SK-N-SH (cell line): ENCODE measurements at regions not wholly inside any gene's neighbourhood (a gene's known extent, or its start where the extent isn't known, plus 50 kb on each side); places are given as distances from the start of the nearest gene placed in this dataset.
"Not testable (repeated sequence)": the region's sequence is repeated elsewhere in the genome, so short reads cannot be mapped to it uniquely, and the experiment has no call there.

Experiments used
- CTCF ChIA-PET: fragments of 300-600, 350-600 bp; formaldehyde crosslinking; extraction: SDS; loops from one replicate; lab custom pipeline; 2021; lab: Yijun Ruan, JAX
- POLR2A ChIA-PET: fragments of 350-600 bp; sonication (Branson Sonifier 250); formaldehyde crosslinking; extraction: SDS; loops from one replicate; lab custom pipeline; 2020; ENCODE audit warnings: antibody characterized with exemption, inconsistent platforms; lab: Yijun Ruan, JAX
- DNase-seq: peaks from one replicate; pipeline ENCODE4 v3.0.0; 2012
- H2AFZ ChIP-seq: fragments of 200-600 bp; sonication (generic); 2 replicates; pipeline ENCODE4 v1.8.1; 2016; ENCODE audit warnings: antibody characterized with exemption, mild to moderate bottlenecking, low read depth
- H3F3A ChIP-seq: fragments of 200-600 bp; sonication (generic); replicated peaks from 2 replicates; pipeline ENCODE3; 2016; ENCODE audit warnings: antibody characterized with exemption, mild to moderate bottlenecking; ENCODE audit not compliant: insufficient read depth
- H3K27ac ChIP-seq, 2 experiments: fragments of 200-500 bp in 1 of 2; fragments of 200-600 bp in 1 of 2; sonication (Bioruptor generic) in 1 of 2; sonication (generic), shearing (Covaris generic) in 1 of 2; 2 replicates each; pipeline versions ENCODE4 v1.5.1 to v1.6.1; 2014 to 2016; ENCODE audit warnings: low read depth in 2 of 2, inconsistent platforms in 1 of 2, low read length in 1 of 2, mild to moderate bottlenecking in 1 of 2, mixed read lengths in 1 of 2
- H3K27me3 ChIP-seq: fragments of 200-600 bp; sonication (generic), shearing (Covaris generic); 2 replicates; pipeline ENCODE4 v1.6.1; 2016; ENCODE audit warnings: mixed run types; ENCODE audit not compliant: insufficient read depth
- H3K36me3 ChIP-seq, 2 experiments: fragments of 200-500 bp in 1 of 2; fragments of 200-600 bp in 1 of 2; sonication (Bioruptor generic) in 1 of 2; sonication (generic) in 1 of 2; replicated peaks in 1 of 2; 2 replicates each; pipeline versions ENCODE3 to v1.5.1; 2014 to 2016; ENCODE audit warnings: low read length in 1 of 2, mild to moderate bottlenecking in 1 of 2; ENCODE audit not compliant: insufficient read depth in 2 of 2, control insufficient read depth in 1 of 2
- H3K4me1 ChIP-seq, 2 experiments: fragments of 200-500 bp in 1 of 2; fragments of 200-600 bp in 1 of 2; sonication (Bioruptor generic) in 1 of 2; sonication (generic), shearing (Covaris generic) in 1 of 2; 2 replicates each; pipeline versions ENCODE4 v1.5.1 to v1.6.1; 2014 to 2016; ENCODE audit warnings: low read depth in 1 of 2, low read length in 1 of 2, mixed run types in 1 of 2; ENCODE audit not compliant: insufficient read depth in 2 of 2, control insufficient read depth in 1 of 2
- H3K4me2 ChIP-seq: fragments of 200-600 bp; sonication (generic), shearing (Covaris generic); 2 replicates; pipeline ENCODE4 v1.6.1; 2017; ENCODE audit warnings: mixed run types
- H3K4me3 ChIP-seq, 2 experiments: fragments of 200-500 bp in 1 of 2; fragments of 200-600 bp in 1 of 2; sonication (Bioruptor generic) in 1 of 2; sonication (generic), shearing (Covaris generic) in 1 of 2; 2 replicates each; pipeline versions ENCODE4 v1.5.1 to v1.8.1; 2014 to 2016; ENCODE audit warnings: low read depth in 2 of 2, inconsistent platforms in 1 of 2, low read length in 1 of 2, mild to moderate bottlenecking in 1 of 2, mixed read lengths in 1 of 2, moderate library complexity in 1 of 2
- H3K79me2 ChIP-seq: fragments of 200-600 bp; sonication (generic); 2 replicates; pipeline ENCODE4 v1.8.1; 2017; ENCODE audit warnings: mild to moderate bottlenecking; ENCODE audit not compliant: insufficient read depth
- H3K9ac ChIP-seq: fragments of 200-600 bp; sonication (generic); 2 replicates; pipeline ENCODE4 v1.6.1; 2017; ENCODE audit warnings: mixed run types
- H3K9me2 ChIP-seq: fragments of 200-600 bp; sonication (generic); 2 replicates; pipeline ENCODE4 v1.6.1; 2017; ENCODE audit warnings: mixed run types
- H3K9me3 ChIP-seq: fragments of 200-600 bp; sonication (generic); 2 replicates; pipeline ENCODE4 v1.6.1; 2017; ENCODE audit warnings: mixed run types, mild to moderate bottlenecking, moderate library complexity
- H4K20me1 ChIP-seq: fragments of 200-600 bp; sonication (generic); 2 replicates; pipeline ENCODE4 v1.6.1; 2017; ENCODE audit warnings: mild to moderate bottlenecking, mixed run types; ENCODE audit not compliant: insufficient read depth
- ELF1 ChIP-seq: IDR thresholded peaks from 2 replicates; pipeline ENCODE4 v1.4.0; 2012
- EP300 ChIP-seq, 2 experiments: IDR thresholded peaks; 2 replicates each; pipeline versions ENCODE4 v1.4.0 to v1.6.1; 2012; ENCODE audit warnings: borderline replicate concordance in 1 of 2, low read depth in 1 of 2, low read length in 1 of 2
- FOXM1 ChIP-seq: IDR thresholded peaks from 2 replicates; pipeline ENCODE4 v1.4.0; 2012; ENCODE audit warnings: low read depth, mild to moderate bottlenecking
- SMC3 ChIP-seq: IDR thresholded peaks from 2 replicates; pipeline ENCODE4 v1.6.1; 2012; ENCODE audit warnings: low read depth, low read length, improper control_type of control experiment
- WGBS: methylation state at CpG from one replicate; pipeline ENCODE4 v1.1.6; 2017; ENCODE audit warnings: low lambda C conversion rate; 5-methylcytosine and 5-hydroxymethylcytosine counted together
- TF ChIP-seq, protein P1 (sequence below): fragments of 150-350 bp; IDR thresholded peaks from 2 replicates; pipeline ENCODE4 v1.6.1; 2016; ENCODE audit warnings: mild to moderate bottlenecking, low read depth, low read length
- TF ChIP-seq, protein P2 (sequence below): IDR thresholded peaks from 2 replicates; pipeline ENCODE4; 2012
- TF ChIP-seq, protein P3 (sequence below): IDR thresholded peaks from 2 replicates; pipeline ENCODE4 v1.4.0; 2012; ENCODE audit warnings: low read depth, borderline replicate concordance

GRCh38 chr15:34494084-34494399, 56.4 kb upstream of the GOLGA8A start:
- peaks cover 15% of the 10 kb centered on the region; the same call in 1 of the 2 replicates for H3K27me3 ChIP-seq
- H3K9me2 ChIP-seq: no peaks in the 10 kb centered on the region
- no peaks in the 10 kb centered on the region for H3K36me3 ChIP-seq
- H3K9ac ChIP-seq: no peak overlapping the region
- no peaks in the 10 kb centered on the region for H3K79me2 ChIP-seq
- no peak overlapping the region for H3K27ac ChIP-seq
- peak overlapping the region; percentile 57; the same call in 1 of the 2 replicates for H3K4me2 ChIP-seq
- no peak for DNase-seq
- ChIA-PET CTCF (interaction anchor here (1.3 kb wide), 1 partner anchor 14 kb away, joined by 4 read pairs; no protein-coding TSS in a partner anchor), POLR2A (no interaction called here)
- no peaks in the 10 kb centered on the region for H4K20me1 ChIP-seq
- 0 out of 2 replicates have a peak overlapping the region, but pooled peaks have one; percentile 63 for H2AFZ ChIP-seq
- WGBS: 22% methylated on average over 19 of the region's 20 CpGs
- peaks cover 0 to 7% of the 10 kb centered on the region in 2 experiments; a peak in 1 of 4 replicates for H3K4me1 ChIP-seq
- peak overlapping the region in 1 of 2 experiments; percentile 24; a peak in 2 of 4 replicates for H3K4me3 ChIP-seq
- TF ChIP-seq, protein P1, sequence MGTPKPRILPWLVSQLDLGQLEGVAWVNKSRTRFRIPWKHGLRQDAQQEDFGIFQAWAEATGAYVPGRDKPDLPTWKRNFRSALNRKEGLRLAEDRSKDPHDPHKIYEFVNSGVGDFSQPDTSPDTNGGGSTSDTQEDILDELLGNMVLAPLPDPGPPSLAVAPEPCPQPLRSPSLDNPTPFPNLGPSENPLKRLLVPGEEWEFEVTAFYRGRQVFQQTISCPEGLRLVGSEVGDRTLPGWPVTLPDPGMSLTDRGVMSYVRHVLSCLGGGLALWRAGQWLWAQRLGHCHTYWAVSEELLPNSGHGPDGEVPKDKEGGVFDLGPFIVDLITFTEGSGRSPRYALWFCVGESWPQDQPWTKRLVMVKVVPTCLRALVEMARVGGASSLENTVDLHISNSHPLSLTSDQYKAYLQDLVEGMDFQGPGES: no peak
- TF ChIP-seq EP300 (IDR thresholded peaks at IDR 0.05; ENCODE audit: borderline replicate concordance in 1 of 2, low read depth in 1 of 2, low read length in 1 of 2): no peak
- no peak for TF ChIP-seq SMC3
- TF ChIP-seq, protein P2, sequence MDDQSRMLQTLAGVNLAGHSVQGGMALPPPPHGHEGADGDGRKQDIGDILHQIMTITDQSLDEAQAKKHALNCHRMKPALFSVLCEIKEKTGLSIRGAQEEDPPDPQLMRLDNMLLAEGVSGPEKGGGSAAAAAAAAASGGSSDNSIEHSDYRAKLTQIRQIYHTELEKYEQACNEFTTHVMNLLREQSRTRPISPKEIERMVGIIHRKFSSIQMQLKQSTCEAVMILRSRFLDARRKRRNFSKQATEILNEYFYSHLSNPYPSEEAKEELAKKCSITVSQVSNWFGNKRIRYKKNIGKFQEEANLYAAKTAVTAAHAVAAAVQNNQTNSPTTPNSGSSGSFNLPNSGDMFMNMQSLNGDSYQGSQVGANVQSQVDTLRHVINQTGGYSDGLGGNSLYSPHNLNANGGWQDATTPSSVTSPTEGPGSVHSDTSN: no peak
- no peak for TF ChIP-seq FOXM1
- TF ChIP-seq ELF1: no peak
- TF ChIP-seq, protein P3, sequence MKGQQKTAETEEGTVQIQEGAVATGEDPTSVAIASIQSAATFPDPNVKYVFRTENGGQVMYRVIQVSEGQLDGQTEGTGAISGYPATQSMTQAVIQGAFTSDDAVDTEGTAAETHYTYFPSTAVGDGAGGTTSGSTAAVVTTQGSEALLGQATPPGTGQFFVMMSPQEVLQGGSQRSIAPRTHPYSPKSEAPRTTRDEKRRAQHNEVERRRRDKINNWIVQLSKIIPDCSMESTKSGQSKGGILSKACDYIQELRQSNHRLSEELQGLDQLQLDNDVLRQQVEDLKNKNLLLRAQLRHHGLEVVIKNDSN: no peak
- no peaks in the 10 kb centered on the region for H3K9me3 ChIP-seq
- H3F3A ChIP-seq: no peaks in the 10 kb centered on the region

- 22% methylated on average over 1 of the region's 1 CpG for WGBS
- no peaks in the 10 kb centered on the region for H3F3A ChIP-seq
- peaks cover 0 to 7% of the 10 kb centered on the region in 2 experiments; a peak in 1 of 4 replicates for H3K4me1 ChIP-seq
- no peaks in the 10 kb centered on the region for H3K79me2 ChIP-seq
- DNase-seq: no peak
- H3K27ac ChIP-seq: no peak overlapping the region
- POLR2A ChIA-PET: no interaction called here
- no peaks in the 10 kb centered on the region for H4K20me1 ChIP-seq
- H3K27me3 ChIP-seq: peaks cover 15% of the 10 kb centered on the region; the same call in 1 of the 2 replicates
- no peak overlapping the region for H2AFZ ChIP-seq
- H3K36me3 ChIP-seq: no peaks in the 10 kb centered on the region
- CTCF ChIA-PET: interaction anchor here (0.6 to 1.3 kb wide), 2 partner anchors 15 to 451 kb away, joined by 3 to 4 read pairs; no protein-coding TSS in a partner anchor
- no peaks in the 10 kb centered on the region for H3K9me2 ChIP-seq
- H3K9ac ChIP-seq: no peak overlapping the region
- H3K4me3 ChIP-seq: no peak overlapping the region
- H3K4me2 ChIP-seq: no peak overlapping the region
- no peak for TF ChIP-seq ELF1
- TF ChIP-seq, all 33 proteins: peak for 0
- H3K9me3 ChIP-seq: no peaks in the 10 kb centered on the region
Measured at GRCh38 chr15:34493001-34493400, 55.4 kb upstream of the GOLGA8A start.

GRCh38 chr15:34491488-34491887, 53.9 kb upstream of the GOLGA8A start:
- H3K4me3 ChIP-seq, H3K79me2 ChIP-seq, DNase-seq, POLR2A ChIA-PET, H3K36me3 ChIP-seq, H3K9me2 ChIP-seq, H3K9ac ChIP-seq, H3K4me2 ChIP-seq, H3F3A ChIP-seq, H3K9me3 ChIP-seq, H2AFZ ChIP-seq, CTCF ChIA-PET, H4K20me1 ChIP-seq, H3K4me1 ChIP-seq, H3K27ac ChIP-seq: not testable (repeated sequence)
- 100% methylated on average over 1 of the region's 1 CpG for WGBS
- peaks cover 15% of the 10 kb centered on the region; the same call in 1 of the 2 replicates for H3K27me3 ChIP-seq
